ENCODE measurements at regions not wholly inside any gene's neighbourhood (a gene's known extent, or its start where the extent isn't known, plus 50 kb on each side); places are given as distances from the start of the nearest gene placed in this dataset.
"Not testable (repeated sequence)": the region's sequence is repeated elsewhere in the genome, so short reads cannot be mapped to it uniquely, and the experiment has no call there.

GRCh38 chr15:84157056-84157632 is 78.4 kb upstream of the GOLGA6L4 start:
- H3K36me3 ChIP-seq (replicated peaks); H3K4me1 ChIP-seq; H3K9me3 ChIP-seq; H3K4me3 ChIP-seq; H3K27me3 ChIP-seq (ENCODE audit: low read depth); in situ Hi-C loops (cut with MboI; ENCODE audit: low sequenced_read_pairs); DNase-seq (ENCODE audit: low spot score in 2 of 2): not testable (repeated sequence)

- H3K4me3 ChIP-seq; in situ Hi-C loops (cut with MboI; ENCODE audit: low sequenced_read_pairs); H3K36me3 ChIP-seq (replicated peaks); DNase-seq (ENCODE audit: low spot score in 2 of 2); H3K4me1 ChIP-seq; H3K27me3 ChIP-seq (ENCODE audit: low read depth); H3K9me3 ChIP-seq: not testable (repeated sequence)
These were observed 77.7 kb upstream of the GOLGA6L4 start for GRCh38 chr15:84157857-84158256.

- H3K4me3 ChIP-seq; H3K36me3 ChIP-seq (replicated peaks); H3K27me3 ChIP-seq (ENCODE audit: low read depth); DNase-seq (ENCODE audit: low spot score in 2 of 2); H3K4me1 ChIP-seq; in situ Hi-C loops (cut with MboI; ENCODE audit: low sequenced_read_pairs); H3K9me3 ChIP-seq: not testable (repeated sequence)
These were observed 76.0 kb upstream of the GOLGA6L4 start for GRCh38 chr15:84159346-84160269.

GRCh38 chr15:84164423-84165292 is 70.9 kb upstream of the GOLGA6L4 start:
- H3K4me1 ChIP-seq; H3K9me3 ChIP-seq; H3K36me3 ChIP-seq (replicated peaks); in situ Hi-C loops (cut with MboI; ENCODE audit: low sequenced_read_pairs); H3K27me3 ChIP-seq (ENCODE audit: low read depth); H3K4me3 ChIP-seq: not testable (repeated sequence)
- DNase-seq (ENCODE audit: low spot score in 2 of 2) = peak in 1 of 2 experiments; percentile 8

- in situ Hi-C loops (cut with MboI; ENCODE audit: low sequenced_read_pairs); H3K4me3 ChIP-seq; H3K36me3 ChIP-seq (replicated peaks); H3K4me1 ChIP-seq; H3K9me3 ChIP-seq; H3K27me3 ChIP-seq (ENCODE audit: low read depth): not testable (repeated sequence)
- peak in 1 of 2 experiments; percentile 3 for DNase-seq (ENCODE audit: low spot score in 2 of 2)
These were observed 65.5 kb upstream of the GOLGA6L4 start for GRCh38 chr15:84170029-84170428.

DNA sequence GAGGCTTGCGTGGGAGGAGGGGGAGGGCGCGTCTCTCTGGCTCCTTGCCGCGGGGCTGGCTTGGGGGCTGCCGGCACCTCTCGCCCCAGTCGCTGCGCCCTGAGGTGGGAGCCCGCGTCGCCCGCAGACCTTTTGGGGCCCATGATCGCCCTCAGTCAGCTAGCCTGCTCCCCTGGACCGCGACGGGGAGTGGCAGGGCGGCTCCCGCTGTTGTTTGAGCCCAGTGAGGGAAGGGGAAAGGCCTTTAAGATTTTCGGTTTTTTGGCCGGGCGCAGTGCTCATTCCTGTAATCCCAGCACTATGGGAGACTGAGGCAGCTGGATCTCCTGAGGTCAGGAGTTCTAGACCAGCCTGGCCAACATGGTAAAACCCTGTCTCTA is 62.4 kb upstream of the GOLGA6L4 start:
- peak in 1 of 2 experiments; percentile 58 for DNase-seq (ENCODE audit: low spot score in 2 of 2)
- H3K9me3 ChIP-seq; in situ Hi-C loops (cut with MboI; ENCODE audit: low sequenced_read_pairs); H3K4me1 ChIP-seq; H3K4me3 ChIP-seq; H3K27me3 ChIP-seq (ENCODE audit: low read depth); H3K36me3 ChIP-seq (replicated peaks): not testable (repeated sequence)
